Stimulated activated naive CD8-positive, alpha-beta T cell treated with anti-CD3 and anti-CD28 coated beads, Interleukin-15, amount 100 ng/mL, for 72 hours (primary cell): ENCODE measurements at regions not wholly inside any gene's neighbourhood (a gene's known extent, or its start where the extent isn't known, plus 50 kb on each side); places are given as distances from the start of the nearest gene placed in this dataset.
"Not testable (repeated sequence)": the region's sequence is repeated elsewhere in the genome, so short reads cannot be mapped to it uniquely, and the experiment has no call there.

Source experiments
- ATAC-seq: fragments of 150-1000 bp; cut with Tn5 transposase; 2 replicates; pipeline ENCODE4 v1.10.0; 2021; ENCODE audit warnings: mild to moderate bottlenecking, moderate library complexity
- DNase-seq, 2 donors: peaks; one replicate each; pipeline ENCODE4 v3.0.0; 2021 to 2022
- H3K27ac Mint-ChIP-seq, 2 donors: one replicate each; pipeline ENCODE4 v1.8.0; 2022; ENCODE audit warnings: mild to moderate bottlenecking in 2 of 2, mixed read lengths in 2 of 2, moderate library complexity in 2 of 2
- H3K27me3 Mint-ChIP-seq: one replicate; pipeline ENCODE4 v1.8.0; 2022; ENCODE audit warnings: mixed read lengths
- H3K4me1 Mint-ChIP-seq: one replicate; pipeline ENCODE4 v1.8.0; 2022; ENCODE audit warnings: mild to moderate bottlenecking, mixed read lengths
- H3K4me3 Mint-ChIP-seq, 2 donors: one replicate each; pipeline ENCODE4 v1.8.0; 2022; ENCODE audit warnings: mild to moderate bottlenecking in 2 of 2, mixed read lengths in 2 of 2, moderate library complexity in 1 of 2
- H3K9me3 Mint-ChIP-seq, 2 donors: one replicate each; pipeline ENCODE4 v1.8.0; 2022; ENCODE audit warnings: mixed read lengths in 2 of 2

DNA sequence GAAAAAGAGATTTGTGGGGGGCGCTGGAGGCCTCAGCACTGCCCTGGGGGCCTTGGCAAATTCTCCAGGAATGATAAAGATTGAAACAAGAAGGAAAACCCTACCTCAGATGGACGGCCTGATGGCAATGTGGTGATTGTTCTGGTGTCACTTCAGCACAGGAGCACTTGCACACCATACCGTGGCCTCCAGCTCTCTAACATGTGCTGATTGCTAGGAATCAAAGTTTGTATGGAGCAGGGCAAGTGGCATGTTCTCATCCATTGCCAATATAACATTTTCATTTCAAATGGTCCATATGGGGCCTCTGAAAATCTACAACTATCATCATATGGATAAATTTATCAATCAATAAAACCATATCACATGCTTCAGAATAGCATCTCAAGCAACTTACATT lies 253.0 kb downstream of the DEPDC1B start:
- DNase-seq (no peak), ATAC-seq (no peak)
- no peaks in the 10 kb centered on the region for H3K27me3 Mint-ChIP-seq
- H3K27ac Mint-ChIP-seq: no peak overlapping the region
- H3K4me3 Mint-ChIP-seq: no peak overlapping the region
- no peaks in the 10 kb centered on the region for H3K9me3 Mint-ChIP-seq
- no peaks in the 10 kb centered on the region for H3K4me1 Mint-ChIP-seq

DNA sequence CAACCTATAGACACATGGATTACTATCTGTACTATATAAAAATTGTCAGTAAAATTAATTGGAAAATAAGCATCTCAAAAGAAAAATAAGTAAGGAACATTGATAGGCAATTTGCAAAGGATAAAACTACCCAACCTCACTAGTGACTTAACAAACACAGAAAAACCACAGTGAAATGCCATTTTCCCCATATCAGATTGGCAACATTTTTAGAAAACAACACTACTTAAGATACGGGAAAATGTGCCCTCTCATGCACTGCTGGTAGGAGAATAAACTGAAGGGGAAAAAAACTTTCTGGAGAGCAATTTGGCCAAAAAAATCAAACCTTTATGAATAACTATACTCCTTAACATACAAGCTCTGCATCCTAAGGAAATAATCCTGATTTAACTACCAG lies 254.0 kb downstream of the DEPDC1B start:
- ATAC-seq: no peak
- H3K27me3 Mint-ChIP-seq: no peaks in the 10 kb centered on the region

DNA sequence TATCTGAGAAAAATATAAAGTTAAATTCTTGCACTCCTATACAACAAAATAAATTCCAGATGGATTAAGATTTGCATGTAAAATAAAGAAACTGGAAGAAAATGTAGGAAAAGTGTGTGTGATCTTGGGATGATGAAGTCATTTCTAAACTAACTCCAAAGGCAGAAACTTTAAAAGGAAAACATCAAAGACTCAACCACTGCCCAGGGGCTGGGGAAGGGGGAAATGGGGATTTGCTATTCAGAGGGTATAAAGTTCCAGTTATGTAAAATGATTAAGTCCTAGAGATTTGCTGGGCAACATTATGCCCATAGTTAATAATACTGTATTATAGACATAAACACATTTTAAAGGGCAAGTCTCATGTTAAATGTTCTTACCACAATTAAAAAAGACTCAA lies 254.5 kb downstream of the DEPDC1B start:
- DNase-seq: no peak
- Mint-ChIP-seq H3K9me3 (no peaks in the 10 kb centered on the region), H3K27me3 (no peaks in the 10 kb centered on the region), H3K4me3 (no peak overlapping the region), H3K27ac (no peak overlapping the region), H3K4me1 (no peaks in the 10 kb centered on the region)
- no peak for ATAC-seq

More for the DNA sequence above, 254.0 kb downstream of the DEPDC1B start:
- no peaks in the 10 kb centered on the region for H3K9me3 Mint-ChIP-seq
- no peaks in the 10 kb centered on the region for H3K4me1 Mint-ChIP-seq
- no peak overlapping the region for H3K27ac Mint-ChIP-seq
- H3K4me3 Mint-ChIP-seq: no peak overlapping the region
- no peak for DNase-seq

DNA sequence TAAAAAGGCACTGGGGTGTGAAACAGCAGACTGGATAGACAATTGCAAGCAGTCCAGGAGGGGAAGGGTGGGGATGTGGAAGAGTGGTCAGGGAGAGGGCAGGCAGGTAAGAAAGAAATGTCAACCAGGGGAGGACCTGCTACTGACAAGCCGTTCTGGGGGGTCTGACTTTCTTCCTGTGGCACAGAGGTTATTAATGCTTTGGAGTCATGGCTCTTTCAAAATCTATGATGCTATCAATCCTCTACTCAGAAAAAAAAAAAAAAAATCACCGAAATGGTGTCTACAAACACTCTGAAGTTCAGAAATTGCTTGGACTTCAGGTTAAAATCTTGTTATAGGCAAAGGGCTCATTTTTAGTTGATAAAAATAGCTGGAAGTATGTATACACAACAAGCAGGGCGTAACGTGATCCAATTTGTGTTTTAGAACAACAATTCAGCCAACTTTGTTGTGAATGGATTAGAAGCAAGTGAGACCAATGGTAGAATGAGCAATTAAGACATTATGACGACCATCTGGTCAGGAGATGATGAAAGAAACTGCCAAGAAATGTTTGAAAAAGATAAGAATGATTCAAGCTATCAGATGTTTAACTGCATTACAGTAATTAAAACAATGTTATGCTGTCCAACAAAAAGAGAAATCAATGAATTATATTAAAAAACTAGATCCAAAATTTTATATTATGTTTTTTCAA lies 255.2 kb downstream of the DEPDC1B start:
- H3K4me3 Mint-ChIP-seq: no peak overlapping the region
- peaks cover 0 to 3% of the 10 kb centered on the region in 2 donors for H3K9me3 Mint-ChIP-seq
- H3K27ac Mint-ChIP-seq: no peak overlapping the region
- H3K27me3 Mint-ChIP-seq: no peaks in the 10 kb centered on the region
- ATAC-seq (no peak), DNase-seq (no peak)
- H3K4me1 Mint-ChIP-seq: no peaks in the 10 kb centered on the region

DNA sequence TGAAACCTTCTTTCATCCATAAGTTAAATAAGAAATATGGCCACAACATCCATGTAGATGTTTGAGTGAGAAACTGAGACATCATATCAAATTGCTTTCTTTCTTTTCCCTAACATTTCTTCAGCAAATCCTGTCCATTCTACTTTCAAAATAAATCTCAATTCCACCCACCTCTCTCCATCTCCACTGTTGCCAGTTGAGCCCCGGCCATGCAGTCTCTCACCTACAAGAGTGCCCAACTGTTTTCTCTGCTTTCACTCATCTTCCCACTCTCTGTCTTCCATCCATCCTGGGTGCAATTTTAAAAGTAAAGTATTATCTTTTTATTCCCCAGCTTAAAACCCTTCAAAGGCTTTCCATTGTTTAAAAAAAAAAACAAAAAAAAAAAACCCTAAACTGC lies 260.4 kb downstream of the DEPDC1B start:
- peaks cover 0 to 6% of the 10 kb centered on the region in 2 donors for H3K9me3 Mint-ChIP-seq
- DNase-seq: no peak
- H3K4me1 Mint-ChIP-seq: no peaks in the 10 kb centered on the region
- H3K27me3 Mint-ChIP-seq: no peaks in the 10 kb centered on the region
- ATAC-seq: no peak
- no peak overlapping the region for H3K27ac Mint-ChIP-seq
- no peak overlapping the region for H3K4me3 Mint-ChIP-seq

DNA sequence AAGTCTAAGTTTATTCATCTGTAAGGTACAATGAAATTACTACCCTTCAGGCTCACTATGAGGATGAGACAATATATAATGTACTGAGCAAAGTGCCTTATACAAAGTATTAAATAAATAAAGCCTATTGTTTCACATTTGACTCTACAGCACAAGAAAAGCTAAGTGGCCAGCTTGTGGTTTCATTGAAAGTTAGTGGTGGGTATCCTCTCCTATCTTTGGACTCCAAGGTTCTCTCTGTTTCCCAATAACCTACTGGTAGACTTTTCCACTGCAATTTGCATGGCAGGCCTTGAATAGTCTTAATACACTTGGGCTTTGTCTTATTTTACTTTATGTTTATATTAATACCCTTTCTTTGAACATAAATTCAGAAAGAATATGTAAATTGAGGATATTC lies 262.7 kb downstream of the DEPDC1B start:
- H3K4me1 Mint-ChIP-seq: no peaks in the 10 kb centered on the region
- H3K27me3 Mint-ChIP-seq: no peaks in the 10 kb centered on the region
- ATAC-seq (no peak), DNase-seq (no peak)
- H3K27ac Mint-ChIP-seq: no peak overlapping the region
- no peak overlapping the region for H3K4me3 Mint-ChIP-seq
- peaks cover 2 to 6% of the 10 kb centered on the region in 2 donors for H3K9me3 Mint-ChIP-seq

DNA sequence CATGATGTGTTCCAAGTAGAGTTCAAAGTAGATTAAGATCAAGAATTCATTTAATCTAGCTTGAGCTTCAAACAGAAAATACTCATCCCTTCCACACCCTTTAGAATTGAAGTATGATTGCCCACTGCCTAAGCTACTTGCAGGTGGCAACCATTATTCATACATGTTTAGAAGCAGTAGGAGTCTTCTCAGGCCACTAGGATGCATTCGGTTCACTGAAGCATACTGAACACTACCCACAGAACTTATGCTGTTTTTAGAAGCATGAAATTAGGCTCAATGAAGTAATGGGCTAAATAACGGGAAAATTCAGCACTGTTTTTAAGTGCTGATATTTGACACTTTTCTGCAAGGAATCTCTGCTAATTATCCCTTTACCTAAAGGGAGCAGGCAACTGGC lies 263.4 kb downstream of the DEPDC1B start:
- Mint-ChIP-seq H3K27me3 (no peaks in the 10 kb centered on the region), H3K9me3 (peaks cover 6 to 10% of the 10 kb centered on the region in 2 donors), H3K4me3 (no peak overlapping the region), H3K4me1 (no peaks in the 10 kb centered on the region), H3K27ac (no peak overlapping the region)
- ATAC-seq (no peak), DNase-seq (no peak)

DNA sequence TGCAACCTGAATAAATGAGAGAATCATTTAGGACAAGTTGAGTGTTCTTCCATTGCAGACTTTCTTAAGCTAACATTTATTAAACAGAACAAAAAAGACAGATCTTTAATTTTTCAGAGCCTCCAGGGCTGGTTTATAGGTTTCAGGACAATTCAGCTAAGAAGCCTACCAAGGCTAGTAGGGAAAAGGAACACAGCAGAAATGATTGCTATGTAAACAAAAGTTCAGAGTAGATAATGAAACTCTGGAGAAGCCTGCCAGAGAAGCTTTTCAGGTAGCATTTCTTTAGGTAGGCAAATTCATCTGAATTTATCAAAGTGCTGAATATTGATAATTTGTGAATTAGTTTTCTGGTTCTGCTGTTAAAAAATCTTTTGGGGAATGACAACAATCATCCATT lies 264.2 kb downstream of the DEPDC1B start:
- Mint-ChIP-seq H3K4me1 (no peaks in the 10 kb centered on the region), H3K27ac (no peak overlapping the region), H3K27me3 (no peaks in the 10 kb centered on the region), H3K9me3 (peaks cover 6 to 11% of the 10 kb centered on the region in 2 donors), H3K4me3 (no peak overlapping the region)
- no peak for DNase-seq
- no peak for ATAC-seq

DNA sequence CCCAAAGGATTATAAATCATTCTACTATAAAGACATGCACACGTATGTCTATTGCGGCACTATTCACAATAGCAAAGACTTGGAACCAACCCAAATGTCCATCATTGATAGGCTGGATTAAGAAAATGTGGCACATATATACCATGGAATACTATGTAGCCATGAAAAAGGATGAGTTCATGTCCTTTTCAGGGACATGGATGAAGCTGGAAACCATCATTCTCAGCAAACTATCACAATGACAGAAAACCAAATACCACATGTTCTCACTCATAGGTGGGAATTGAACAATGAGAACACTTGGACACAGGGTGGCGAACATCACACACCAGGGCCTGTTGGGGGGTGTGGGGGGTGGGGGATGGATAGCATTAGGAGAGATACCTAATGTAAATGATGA lies 273.8 kb downstream of the DEPDC1B start:
- not testable (repeated sequence) for ATAC-seq, H3K4me1 Mint-ChIP-seq, H3K27ac Mint-ChIP-seq, H3K4me3 Mint-ChIP-seq, DNase-seq, H3K27me3 Mint-ChIP-seq
- peaks cover 0 to 23% of the 10 kb centered on the region in 2 donors for H3K9me3 Mint-ChIP-seq

DNA sequence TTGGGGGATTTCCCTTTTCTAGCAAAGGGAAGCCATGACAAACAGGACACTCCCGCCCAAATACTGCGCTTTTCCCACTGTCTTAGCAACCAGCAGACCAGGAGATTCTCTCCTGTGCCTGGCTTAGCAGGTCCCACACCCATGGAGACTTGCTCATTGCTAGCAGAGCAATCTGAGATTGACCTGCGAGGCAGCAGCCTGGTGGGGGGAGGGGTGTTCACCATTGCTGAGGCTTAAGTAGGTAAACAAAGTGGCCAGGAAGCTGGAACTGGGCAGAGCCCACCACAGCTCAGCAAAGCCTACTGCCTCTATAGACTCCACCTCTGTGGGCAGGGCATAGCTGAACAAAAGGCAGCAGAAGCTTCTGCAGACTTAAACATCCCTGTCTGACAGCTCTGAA lies 279.2 kb downstream of the DEPDC1B start:
- H3K9me3 Mint-ChIP-seq: peaks cover 0 to 32% of the 10 kb centered on the region in 2 donors
- not testable (repeated sequence) for H3K27me3 Mint-ChIP-seq, DNase-seq

DNA sequence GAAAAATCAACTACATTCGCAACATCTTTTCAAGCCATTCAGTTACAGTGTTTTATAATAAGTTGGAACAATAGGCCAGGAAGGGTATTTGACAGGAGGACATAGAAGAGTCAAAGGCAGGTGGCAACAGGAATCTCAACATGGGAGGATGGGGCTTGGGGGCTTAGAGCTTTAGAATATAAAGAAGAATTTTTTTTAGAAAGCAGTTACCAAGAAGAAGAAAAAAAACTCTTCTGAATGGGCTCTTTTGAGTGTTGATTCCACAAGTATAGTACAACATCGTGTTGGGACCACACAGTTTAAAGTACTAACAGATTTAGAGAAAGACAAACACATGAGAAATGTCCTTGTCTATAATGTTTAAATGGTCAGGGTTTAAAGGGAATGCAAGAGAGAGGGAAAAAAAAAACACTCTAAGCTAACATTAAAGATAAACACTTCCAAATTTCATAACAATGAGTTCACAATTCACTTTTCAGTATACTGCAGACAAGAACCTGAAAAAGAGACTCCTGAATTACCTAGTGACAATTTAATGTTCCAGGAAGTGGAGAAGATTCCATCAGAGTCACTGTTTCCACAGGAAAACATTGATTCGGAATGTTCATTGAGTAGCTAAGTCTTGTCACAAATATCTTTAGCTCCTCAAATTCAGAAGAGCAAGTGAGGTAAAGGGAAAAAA lies 282.3 kb downstream of the DEPDC1B start:
- Mint-ChIP-seq H3K27ac (no peak overlapping the region), H3K4me1 (peaks cover 7% of the 10 kb centered on the region), H3K4me3 (no peak overlapping the region), H3K27me3 (no peaks in the 10 kb centered on the region), H3K9me3 (peaks cover 0 to 23% of the 10 kb centered on the region in 2 donors)
- no peak for ATAC-seq
- no peak for DNase-seq

More for the DNA sequence above, 279.2 kb downstream of the DEPDC1B start:
- H3K4me3 Mint-ChIP-seq, H3K27ac Mint-ChIP-seq, H3K4me1 Mint-ChIP-seq, ATAC-seq: not testable (repeated sequence)

DNA sequence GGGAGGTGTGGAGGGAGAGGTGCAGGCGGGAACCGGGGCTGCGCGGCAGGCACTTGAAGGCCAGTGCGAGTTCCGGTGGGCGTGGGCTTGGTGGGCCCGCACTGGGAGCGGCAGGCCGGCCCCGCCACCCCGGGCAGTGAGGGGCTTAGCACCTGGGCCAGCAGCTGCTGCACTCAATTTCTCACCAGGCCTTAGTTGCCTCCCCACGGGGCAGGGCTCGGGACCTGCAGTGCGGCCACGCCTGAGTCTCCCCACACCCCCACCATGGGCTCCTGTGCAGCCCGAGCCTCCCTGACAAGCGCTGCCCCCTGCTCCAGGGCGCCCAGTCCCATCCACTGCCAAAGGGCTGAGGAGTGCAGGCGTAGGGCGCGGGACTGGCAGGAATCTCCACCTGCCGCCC lies 284.5 kb downstream of the DEPDC1B start:
- H3K4me3 Mint-ChIP-seq: no peak overlapping the region
- no peaks in the 10 kb centered on the region for H3K27me3 Mint-ChIP-seq
- DNase-seq: no peak
- ATAC-seq: peak; percentile 48
- H3K27ac Mint-ChIP-seq: no peak overlapping the region
- peaks cover 7% of the 10 kb centered on the region for H3K4me1 Mint-ChIP-seq
- H3K9me3 Mint-ChIP-seq: peaks cover 0 to 8% of the 10 kb centered on the region in 2 donors

DNA sequence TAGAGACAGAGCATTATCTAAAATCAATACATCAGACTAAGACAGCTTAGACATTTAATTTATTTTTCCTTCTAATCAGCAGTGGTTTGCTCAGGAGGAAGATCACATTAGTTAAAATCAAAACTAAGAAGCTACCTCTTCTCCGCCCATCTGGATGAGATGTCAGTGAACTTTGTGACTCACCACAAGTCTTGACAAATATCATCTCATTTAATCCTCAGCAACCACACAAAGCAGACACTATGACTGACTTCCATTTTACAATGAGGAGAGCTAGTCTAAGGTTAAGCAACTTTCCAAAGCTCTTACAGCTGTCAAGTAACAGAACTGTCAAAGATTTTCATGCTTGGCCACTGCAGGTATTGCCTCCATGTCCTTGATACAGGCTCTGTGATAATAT lies 289.5 kb downstream of the DEPDC1B start:
- DNase-seq (no peak), ATAC-seq (no peak)
- Mint-ChIP-seq H3K27me3 (no peaks in the 10 kb centered on the region), H3K9me3 (no peaks in the 10 kb centered on the region), H3K4me1 (no peaks in the 10 kb centered on the region), H3K27ac (no peak overlapping the region), H3K4me3 (no peak overlapping the region)

DNA sequence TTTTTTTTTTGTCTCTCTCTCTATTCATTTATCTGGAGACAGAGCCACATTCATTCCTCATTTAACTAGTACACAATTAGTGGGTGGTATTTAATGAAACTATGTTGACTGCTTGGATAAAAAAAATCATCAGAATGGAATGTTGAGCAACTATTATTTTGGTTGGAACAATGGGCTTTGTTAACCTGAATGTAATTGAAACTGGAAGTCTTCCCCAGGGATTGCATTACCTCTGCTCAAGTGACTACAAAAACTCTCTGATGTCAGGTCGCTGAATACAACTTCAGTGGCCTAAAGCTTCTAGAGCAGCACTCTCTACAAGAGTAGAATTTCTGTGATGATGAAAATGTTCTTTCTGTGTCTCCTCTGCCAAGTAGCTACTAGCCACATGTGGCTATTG lies 295.8 kb downstream of the DEPDC1B start:
- no peak for DNase-seq
- Mint-ChIP-seq H3K4me3 (no peak overlapping the region), H3K27ac (no peak overlapping the region), H3K4me1 (no peaks in the 10 kb centered on the region), H3K9me3 (no peaks in the 10 kb centered on the region), H3K27me3 (no peaks in the 10 kb centered on the region)
- ATAC-seq: no peak

DNA sequence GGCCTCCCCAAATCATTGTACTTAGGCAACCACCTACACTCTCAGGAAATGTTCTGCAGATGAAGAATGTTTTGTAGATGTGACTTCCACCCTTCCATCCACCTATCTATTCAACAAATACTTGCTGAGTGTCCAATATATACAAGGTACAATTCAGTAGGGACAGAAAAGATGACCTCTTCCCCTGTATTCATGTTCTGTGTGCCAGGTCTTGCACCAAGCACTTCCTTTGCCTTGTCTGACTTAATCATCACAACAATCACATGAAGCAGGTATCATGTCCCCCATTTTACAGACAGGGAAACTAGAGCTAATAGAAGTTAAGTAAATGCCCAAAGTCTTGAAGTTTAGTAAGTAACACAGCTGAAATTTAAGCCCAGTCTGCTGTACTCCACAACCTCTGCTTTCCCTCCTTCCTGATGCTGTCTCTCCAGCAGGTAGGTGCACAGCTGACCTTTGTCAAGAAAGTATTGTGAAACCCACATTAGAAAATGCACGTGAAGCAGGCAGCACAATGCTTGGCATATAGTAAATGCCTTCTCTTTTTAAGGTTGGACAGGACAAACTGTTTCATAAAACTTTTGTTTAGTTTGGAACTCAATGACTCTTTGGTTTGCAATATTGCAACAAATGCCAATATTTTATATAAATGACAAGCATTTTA lies 296.5 kb downstream of the DEPDC1B start:
- Mint-ChIP-seq H3K27ac (peak overlapping the region in 1 of 2 donors; percentile 19), H3K4me1 (no peaks in the 10 kb centered on the region), H3K27me3 (no peaks in the 10 kb centered on the region), H3K9me3 (no peaks in the 10 kb centered on the region), H3K4me3 (no peak overlapping the region)
- ATAC-seq: no peak
- no peak for DNase-seq

DNA sequence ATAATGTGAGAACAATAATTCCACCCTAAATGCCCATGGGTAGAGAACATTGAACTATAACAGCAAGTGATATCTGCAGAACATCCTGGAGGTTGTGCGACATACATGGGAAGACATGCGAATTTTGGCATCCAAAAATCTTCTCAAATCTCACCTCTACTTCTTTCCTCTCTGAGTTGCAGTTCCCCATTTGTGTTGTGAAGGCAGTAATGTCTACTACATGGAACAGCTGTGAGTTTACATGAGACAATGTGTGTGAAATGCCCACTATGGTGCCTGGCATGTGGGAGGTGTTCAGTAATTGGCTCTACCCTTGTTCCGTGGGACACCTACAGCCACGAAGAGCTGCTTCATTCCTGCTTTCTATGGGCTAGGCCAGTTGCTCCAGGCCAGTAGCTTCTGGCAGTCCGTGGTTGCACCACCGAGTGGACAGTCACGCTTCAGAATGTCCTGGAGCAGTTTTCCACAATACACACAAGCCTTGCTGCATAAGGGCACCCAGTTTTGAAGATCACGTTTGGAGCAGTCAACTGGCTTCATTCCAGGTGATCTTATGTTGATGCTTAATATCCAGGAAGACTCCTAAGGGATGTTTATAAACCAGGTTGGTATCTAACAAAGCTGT lies 297.7 kb downstream of the DEPDC1B start:
- ATAC-seq: no peak
- H3K4me1 Mint-ChIP-seq: no peaks in the 10 kb centered on the region
- H3K27me3 Mint-ChIP-seq: no peaks in the 10 kb centered on the region
- no peak overlapping the region for H3K4me3 Mint-ChIP-seq
- no peak for DNase-seq
- no peak overlapping the region for H3K27ac Mint-ChIP-seq
- H3K9me3 Mint-ChIP-seq: no peaks in the 10 kb centered on the region
